WTC11 (cell line): ENCODE measurements at regions not wholly inside any gene's neighbourhood (a gene's known extent, or its start where the extent isn't known, plus 50 kb on each side); places are given as distances from the start of the nearest gene placed in this dataset.

Experiments
- ATAC-seq: fragments of 200-7000 bp; cut with Tn5 transposase; 2 replicates; pipeline ENCODE4 v1.10.0; 2021; ENCODE audit warnings: mild to moderate bottlenecking, moderate library complexity
- CTCF ChIA-PET: fragments of 300-600 bp; sonication (Branson Sonifier 250); formaldehyde crosslinking; loops from one replicate; lab custom pipeline; 2021; ENCODE audit warnings: antibody characterized with exemption; lab: Charles Lee
- POLR2A ChIA-PET: fragments of 350-600 bp; sonication (Branson Sonifier 250); formaldehyde crosslinking; loops from one replicate; lab custom pipeline; 2021; ENCODE audit warnings: antibody characterized with exemption; lab: Charles Lee
- DNase-seq: peaks from one replicate; pipeline ENCODE4 v3.0.0; 2021; ENCODE audit warnings: low spot score
- H3K27ac Mint-ChIP-seq: 2 replicates; pipeline ENCODE4 v1.8.0; 2021; ENCODE audit warnings: mixed read lengths
- H3K27me3 Mint-ChIP-seq: 2 replicates; pipeline ENCODE4 v1.8.0; 2021; ENCODE audit warnings: low read depth, mild to moderate bottlenecking, moderate library complexity, mixed read lengths
- H3K36me3 Mint-ChIP-seq: 2 replicates; pipeline ENCODE4 v1.8.0; 2021; ENCODE audit warnings: mixed read lengths
- H3K4me1 Mint-ChIP-seq: 2 replicates; pipeline ENCODE4 v1.8.0; 2022; ENCODE audit warnings: mixed read lengths
- H3K4me3 Mint-ChIP-seq: 2 replicates; pipeline ENCODE4 v1.8.0; 2021; ENCODE audit warnings: mild to moderate bottlenecking, moderate library complexity, mixed read lengths
- H3K9me3 Mint-ChIP-seq: 2 replicates; pipeline ENCODE4 v1.8.0; 2021; ENCODE audit warnings: mixed read lengths
- CREB1 ChIP-seq: sonication (generic); formaldehyde crosslinking; IDR thresholded peaks from 2 replicates; pipeline ENCODE4 v1.8.0; 2023; ENCODE audit warnings: mild to moderate bottlenecking, missing genetic modification reagents
- CREM ChIP-seq: sonication (generic); formaldehyde crosslinking; IDR thresholded peaks from 2 replicates; pipeline ENCODE4 v1.8.1; 2022; ENCODE audit warnings: mild to moderate bottlenecking, missing genetic modification reagents, moderate library complexity
- EMX1 ChIP-seq: fragments of 250-450 bp; sonication (Bioruptor Pico); IDR thresholded peaks from 2 replicates; pipeline ENCODE4 v1.8.0; 2021; ENCODE audit warnings: mild to moderate bottlenecking
- GTF2I ChIP-seq: fragments of 250-450 bp; sonication (Bioruptor Pico); conservative IDR thresholded peaks from 2 replicates; pipeline ENCODE4 v1.4.0; 2021; ENCODE audit warnings: mild to moderate bottlenecking
- MXD4 ChIP-seq: fragments of 250-450 bp; sonication (Bioruptor Pico); IDR thresholded peaks from 2 replicates; pipeline ENCODE4 v1.8.0; 2021; ENCODE audit warnings: mild to moderate bottlenecking, moderate library complexity, borderline replicate concordance
- NFE2L1 ChIP-seq: sonication (generic); formaldehyde crosslinking; IDR thresholded peaks from 2 replicates; pipeline ENCODE4 v1.8.1; 2023; ENCODE audit warnings: missing genetic modification reagents
- NFYB ChIP-seq: sonication (generic); formaldehyde crosslinking; conservative IDR thresholded peaks from 2 replicates; pipeline ENCODE4 v1.8.0; 2022; ENCODE audit warnings: low read depth, missing genetic modification reagents
- SMAD3 ChIP-seq: sonication (generic); formaldehyde crosslinking; IDR thresholded peaks from 2 replicates; pipeline ENCODE4 v1.8.0; 2022; ENCODE audit warnings: missing genetic modification reagents, mild to moderate bottlenecking, borderline replicate concordance
- STAT6 ChIP-seq: sonication (generic); formaldehyde crosslinking; conservative IDR thresholded peaks from 2 replicates; pipeline ENCODE4 v1.8.1; 2023; ENCODE audit warnings: mild to moderate bottlenecking, low read depth, missing genetic modification reagents, moderate library complexity
- ZNF219 ChIP-seq: sonication (generic); formaldehyde crosslinking; IDR thresholded peaks from 2 replicates; pipeline ENCODE4 v1.8.0; 2023; ENCODE audit warnings: missing genetic modification reagents, mild to moderate bottlenecking, borderline replicate concordance
- ZNF423 ChIP-seq: fragments of 250-450 bp; sonication (Bioruptor Pico); IDR thresholded peaks from 2 replicates; pipeline ENCODE4 v2.1.2; 2022; ENCODE audit warnings: mild to moderate bottlenecking, moderate library complexity
- ZNF512 ChIP-seq: sonication (generic); formaldehyde crosslinking; IDR thresholded peaks from 2 replicates; pipeline ENCODE4 v1.8.1; 2022; ENCODE audit warnings: missing genetic modification reagents, borderline replicate concordance
- ZSCAN18 ChIP-seq: fragments of 250-450 bp; sonication (Bioruptor Pico); IDR thresholded peaks from 2 replicates; pipeline ENCODE4 v2.1.2; 2022; ENCODE audit warnings: mild to moderate bottlenecking, moderate library complexity
- TF ChIP-seq, protein P1 (sequence below): sonication (generic); formaldehyde crosslinking; IDR thresholded peaks from 2 replicates; pipeline ENCODE4 v1.8.1; 2022; ENCODE audit warnings: low read depth, mild to moderate bottlenecking, moderate library complexity, missing genetic modification reagents, borderline replicate concordance
- TF ChIP-seq, protein P2 (sequence below): fragments of 250-450 bp; sonication (Bioruptor Pico); IDR thresholded peaks from 2 replicates; pipeline ENCODE4 v1.9.0; 2021; ENCODE audit warnings: mild to moderate bottlenecking, borderline replicate concordance
- TF ChIP-seq, protein P3 (sequence below): sonication (generic); formaldehyde crosslinking; IDR thresholded peaks from 2 replicates; pipeline ENCODE4 v1.8.1; 2022; ENCODE audit warnings: mild to moderate bottlenecking, missing genetic modification reagents, moderate library complexity, borderline replicate concordance
- TF ChIP-seq, protein P4 (sequence below): sonication (generic); formaldehyde crosslinking; IDR thresholded peaks from 2 replicates; pipeline ENCODE4 v1.8.0; 2022; ENCODE audit warnings: mild to moderate bottlenecking, missing genetic modification reagents
- TF ChIP-seq, protein P5 (sequence below): sonication (generic); formaldehyde crosslinking; IDR thresholded peaks from 2 replicates; pipeline ENCODE4 v1.8.1; 2022; ENCODE audit warnings: low read depth, missing genetic modification reagents, borderline replicate concordance

DNA sequence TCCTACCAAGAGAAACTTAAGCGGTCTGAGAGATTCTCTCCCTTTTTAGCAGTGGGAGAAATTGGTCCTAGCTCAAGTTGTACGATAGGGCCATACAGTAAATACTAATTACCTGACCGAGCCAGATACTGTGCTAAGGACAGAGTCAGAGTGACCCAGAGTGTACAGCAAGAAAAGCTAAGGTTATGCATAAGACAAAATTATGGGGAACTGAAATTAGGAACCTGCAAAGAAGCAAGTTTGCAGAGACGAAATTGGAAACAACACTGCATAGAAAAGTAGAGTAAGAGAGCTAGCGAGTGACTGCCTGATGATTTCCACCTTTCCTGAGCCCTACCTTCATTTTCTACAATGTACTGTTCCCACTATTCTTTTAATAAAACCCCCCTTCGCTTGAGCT is 278.1 kb downstream of the NKX6-1 start:
- POLR2A ChIA-PET, result no interaction called here
- TF ChIP-seq ZNF423 (CRISPR knock-in tag), result no peak
- TF ChIP-seq, protein P1, sequence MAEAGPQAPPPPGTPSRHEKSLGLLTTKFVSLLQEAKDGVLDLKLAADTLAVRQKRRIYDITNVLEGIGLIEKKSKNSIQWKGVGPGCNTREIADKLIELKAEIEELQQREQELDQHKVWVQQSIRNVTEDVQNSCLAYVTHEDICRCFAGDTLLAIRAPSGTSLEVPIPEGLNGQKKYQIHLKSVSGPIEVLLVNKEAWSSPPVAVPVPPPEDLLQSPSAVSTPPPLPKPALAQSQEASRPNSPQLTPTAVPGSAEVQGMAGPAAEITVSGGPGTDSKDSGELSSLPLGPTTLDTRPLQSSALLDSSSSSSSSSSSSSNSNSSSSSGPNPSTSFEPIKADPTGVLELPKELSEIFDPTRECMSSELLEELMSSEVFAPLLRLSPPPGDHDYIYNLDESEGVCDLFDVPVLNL, result no peak
- no peak for TF ChIP-seq GTF2I
- no peak for TF ChIP-seq EMX1 (CRISPR knock-in tag)
- TF ChIP-seq MXD4 (CRISPR knock-in tag), result no peak
- TF ChIP-seq ZSCAN18 (CRISPR knock-in tag), result no peak
- TF ChIP-seq NFYB (CRISPR knock-in tag), result no peak
- Mint-ChIP-seq H3K4me1 (peaks cover 59% of the 10 kb centered on the region), H3K36me3 (no peaks in the 10 kb centered on the region), H3K27me3 (peaks cover 19% of the 10 kb centered on the region), H3K9me3 (no peaks in the 10 kb centered on the region), H3K27ac (no peak overlapping the region), H3K4me3 (no peak overlapping the region)
- CTCF ChIA-PET, result interaction anchor here (0.8 to 1.3 kb wide), 2 partner anchors 17 to 23 kb away, joined by 3 read pairs; no protein-coding TSS in a partner anchor
- ATAC-seq (no peak), DNase-seq (no peak)

- DNase-seq (no peak), ATAC-seq (no peak)
- TF ChIP-seq, protein P2, sequence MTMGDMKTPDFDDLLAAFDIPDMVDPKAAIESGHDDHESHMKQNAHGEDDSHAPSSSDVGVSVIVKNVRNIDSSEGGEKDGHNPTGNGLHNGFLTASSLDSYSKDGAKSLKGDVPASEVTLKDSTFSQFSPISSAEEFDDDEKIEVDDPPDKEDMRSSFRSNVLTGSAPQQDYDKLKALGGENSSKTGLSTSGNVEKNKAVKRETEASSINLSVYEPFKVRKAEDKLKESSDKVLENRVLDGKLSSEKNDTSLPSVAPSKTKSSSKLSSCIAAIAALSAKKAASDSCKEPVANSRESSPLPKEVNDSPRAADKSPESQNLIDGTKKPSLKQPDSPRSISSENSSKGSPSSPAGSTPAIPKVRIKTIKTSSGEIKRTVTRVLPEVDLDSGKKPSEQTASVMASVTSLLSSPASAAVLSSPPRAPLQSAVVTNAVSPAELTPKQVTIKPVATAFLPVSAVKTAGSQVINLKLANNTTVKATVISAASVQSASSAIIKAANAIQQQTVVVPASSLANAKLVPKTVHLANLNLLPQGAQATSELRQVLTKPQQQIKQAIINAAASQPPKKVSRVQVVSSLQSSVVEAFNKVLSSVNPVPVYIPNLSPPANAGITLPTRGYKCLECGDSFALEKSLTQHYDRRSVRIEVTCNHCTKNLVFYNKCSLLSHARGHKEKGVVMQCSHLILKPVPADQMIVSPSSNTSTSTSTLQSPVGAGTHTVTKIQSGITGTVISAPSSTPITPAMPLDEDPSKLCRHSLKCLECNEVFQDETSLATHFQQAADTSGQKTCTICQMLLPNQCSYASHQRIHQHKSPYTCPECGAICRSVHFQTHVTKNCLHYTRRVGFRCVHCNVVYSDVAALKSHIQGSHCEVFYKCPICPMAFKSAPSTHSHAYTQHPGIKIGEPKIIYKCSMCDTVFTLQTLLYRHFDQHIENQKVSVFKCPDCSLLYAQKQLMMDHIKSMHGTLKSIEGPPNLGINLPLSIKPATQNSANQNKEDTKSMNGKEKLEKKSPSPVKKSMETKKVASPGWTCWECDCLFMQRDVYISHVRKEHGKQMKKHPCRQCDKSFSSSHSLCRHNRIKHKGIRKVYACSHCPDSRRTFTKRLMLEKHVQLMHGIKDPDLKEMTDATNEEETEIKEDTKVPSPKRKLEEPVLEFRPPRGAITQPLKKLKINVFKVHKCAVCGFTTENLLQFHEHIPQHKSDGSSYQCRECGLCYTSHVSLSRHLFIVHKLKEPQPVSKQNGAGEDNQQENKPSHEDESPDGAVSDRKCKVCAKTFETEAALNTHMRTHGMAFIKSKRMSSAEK (CRISPR knock-in tag), result no peak
- TF ChIP-seq SMAD3, result no peak
- TF ChIP-seq, protein P3, sequence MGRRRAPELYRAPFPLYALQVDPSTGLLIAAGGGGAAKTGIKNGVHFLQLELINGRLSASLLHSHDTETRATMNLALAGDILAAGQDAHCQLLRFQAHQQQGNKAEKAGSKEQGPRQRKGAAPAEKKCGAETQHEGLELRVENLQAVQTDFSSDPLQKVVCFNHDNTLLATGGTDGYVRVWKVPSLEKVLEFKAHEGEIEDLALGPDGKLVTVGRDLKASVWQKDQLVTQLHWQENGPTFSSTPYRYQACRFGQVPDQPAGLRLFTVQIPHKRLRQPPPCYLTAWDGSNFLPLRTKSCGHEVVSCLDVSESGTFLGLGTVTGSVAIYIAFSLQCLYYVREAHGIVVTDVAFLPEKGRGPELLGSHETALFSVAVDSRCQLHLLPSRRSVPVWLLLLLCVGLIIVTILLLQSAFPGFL, result no peak
- TF ChIP-seq, protein P4, sequence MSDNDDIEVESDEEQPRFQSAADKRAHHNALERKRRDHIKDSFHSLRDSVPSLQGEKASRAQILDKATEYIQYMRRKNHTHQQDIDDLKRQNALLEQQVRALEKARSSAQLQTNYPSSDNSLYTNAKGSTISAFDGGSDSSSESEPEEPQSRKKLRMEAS, result no peak
- no peak for TF ChIP-seq CREM (CRISPR knock-in tag)
- ChIA-PET POLR2A (interaction anchor here (0.6 kb wide), 1 partner anchor 1751 kb away, joined by 4 read pairs; no protein-coding TSS in a partner anchor), CTCF (interaction anchor here (1.4 kb wide), 1 partner anchor 264 kb away, joined by 4 read pairs; no protein-coding TSS in a partner anchor)
- Mint-ChIP-seq H3K9me3 (no peaks in the 10 kb centered on the region), H3K4me3 (no peak overlapping the region), H3K27ac (no peak overlapping the region), H3K27me3 (peaks cover 19% of the 10 kb centered on the region), H3K4me1 (peaks cover 55% of the 10 kb centered on the region), H3K36me3 (no peaks in the 10 kb centered on the region)
Observed at GRCh38 chr4:84219656-84220055, 279.4 kb downstream of the NKX6-1 start.

GRCh38 chr4:84218031-84218430 is 281.1 kb downstream of the NKX6-1 start:
- CTCF ChIA-PET, result interaction anchor here (0.6 kb wide), 1 partner anchor 52 kb away, joined by 3 read pairs; no protein-coding TSS in a partner anchor
- TF ChIP-seq ZNF219 (CRISPR knock-in tag) (no peak), ZNF512 (CRISPR knock-in tag) (no peak), STAT6 (no peak), CREB1 (no peak), NFE2L1 (CRISPR knock-in tag) (no peak)
- TF ChIP-seq, protein P5, sequence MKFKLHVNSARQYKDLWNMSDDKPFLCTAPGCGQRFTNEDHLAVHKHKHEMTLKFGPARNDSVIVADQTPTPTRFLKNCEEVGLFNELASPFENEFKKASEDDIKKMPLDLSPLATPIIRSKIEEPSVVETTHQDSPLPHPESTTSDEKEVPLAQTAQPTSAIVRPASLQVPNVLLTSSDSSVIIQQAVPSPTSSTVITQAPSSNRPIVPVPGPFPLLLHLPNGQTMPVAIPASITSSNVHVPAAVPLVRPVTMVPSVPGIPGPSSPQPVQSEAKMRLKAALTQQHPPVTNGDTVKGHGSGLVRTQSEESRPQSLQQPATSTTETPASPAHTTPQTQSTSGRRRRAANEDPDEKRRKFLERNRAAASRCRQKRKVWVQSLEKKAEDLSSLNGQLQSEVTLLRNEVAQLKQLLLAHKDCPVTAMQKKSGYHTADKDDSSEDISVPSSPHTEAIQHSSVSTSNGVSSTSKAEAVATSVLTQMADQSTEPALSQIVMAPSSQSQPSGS (CRISPR knock-in tag), result no peak

More at GRCh38 chr4:84218031-84218430, 281.1 kb downstream of the NKX6-1 start:
- H3K9me3 Mint-ChIP-seq, result no peaks in the 10 kb centered on the region
- peak overlapping the region; percentile 85 for H3K27ac Mint-ChIP-seq
- H3K4me3 Mint-ChIP-seq, result no peak overlapping the region
- H3K27me3 Mint-ChIP-seq, result peaks cover 19% of the 10 kb centered on the region
- H3K4me1 Mint-ChIP-seq, result peaks cover 40% of the 10 kb centered on the region
- no peaks in the 10 kb centered on the region for H3K36me3 Mint-ChIP-seq
- DNase-seq, result no peak
- POLR2A ChIA-PET, result no interaction called here
- peak; percentile 82 for ATAC-seq
